ENCODE measurements at regions not wholly inside any gene's neighbourhood (a gene's known extent, or its start where the extent isn't known, plus 50 kb on each side); places are given as distances from the start of the nearest gene placed in this dataset.
"Not testable (repeated sequence)": the region's sequence is repeated elsewhere in the genome, so short reads cannot be mapped to it uniquely, and the experiment has no call there.

GRCh38 chr11:23780231-23780630 lies 716.6 kb upstream of the LUZP2 start:
- Mint-ChIP-seq H3K36me3 (ENCODE audit: low read depth) (no peaks in the 10 kb centered on the region), H3K4me3 (no peak overlapping the region), H3K9me3 (no peaks in the 10 kb centered on the region), H3K27ac (no peak overlapping the region), H3K4me1 (no peaks in the 10 kb centered on the region), H3K27me3 (no peaks in the 10 kb centered on the region)
- no peak for DNase-seq
- intact Hi-C loops (cut with micrococcal nuclease): no loop called here

GRCh38 chr11:23781803-23782560 lies 714.9 kb upstream of the LUZP2 start:
- no peak for DNase-seq
- H3K4me3 Mint-ChIP-seq: no peak overlapping the region
- no peaks in the 10 kb centered on the region for H3K9me3 Mint-ChIP-seq
- no peaks in the 10 kb centered on the region for H3K4me1 Mint-ChIP-seq
- H3K27ac Mint-ChIP-seq: no peak overlapping the region
- no peaks in the 10 kb centered on the region for H3K27me3 Mint-ChIP-seq
- intact Hi-C loops (cut with micrococcal nuclease): no loop called here
- H3K36me3 Mint-ChIP-seq (ENCODE audit: low read depth): no peaks in the 10 kb centered on the region

GRCh38 chr11:23786974-23787373 lies 709.9 kb upstream of the LUZP2 start:
- H3K27ac Mint-ChIP-seq; intact Hi-C loops (cut with micrococcal nuclease); H3K4me1 Mint-ChIP-seq; DNase-seq; H3K4me3 Mint-ChIP-seq; H3K27me3 Mint-ChIP-seq; H3K36me3 Mint-ChIP-seq (ENCODE audit: low read depth); H3K9me3 Mint-ChIP-seq: not testable (repeated sequence)

DNA sequence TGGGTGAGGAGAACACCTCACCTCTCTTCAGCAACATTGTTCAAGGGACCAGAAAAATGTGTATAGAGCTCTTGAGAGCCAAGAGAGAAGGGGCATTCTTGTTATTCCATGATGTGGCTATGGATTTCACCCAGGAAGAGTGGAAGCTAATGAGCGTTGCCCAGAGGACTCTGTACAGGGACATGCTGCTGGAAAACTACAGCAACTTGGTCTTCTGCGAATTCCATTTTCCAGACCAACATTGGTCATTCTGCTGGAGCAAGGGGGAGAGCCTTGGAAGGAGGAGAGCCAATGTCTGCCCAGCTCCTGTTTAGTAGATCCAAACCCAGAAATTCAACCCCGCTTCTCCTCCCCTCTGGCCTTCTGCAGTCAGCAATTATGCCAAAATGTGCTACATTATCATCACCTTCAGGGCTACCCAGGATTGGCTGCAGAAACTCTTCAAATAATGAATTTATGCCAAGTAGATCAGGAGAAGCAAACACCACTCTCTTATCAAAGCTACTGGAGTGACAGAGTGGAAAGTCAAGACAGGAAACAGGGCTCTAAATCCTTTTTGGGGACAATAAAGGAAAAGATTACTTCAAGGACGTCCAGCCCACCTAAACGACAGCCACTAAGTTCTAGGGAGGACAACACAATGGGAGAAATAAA lies 707.5 kb upstream of the LUZP2 start:
- no peak overlapping the region for H3K27ac Mint-ChIP-seq
- intact Hi-C loops (cut with micrococcal nuclease): no loop called here
- no peaks in the 10 kb centered on the region for H3K4me1 Mint-ChIP-seq
- H3K4me3 Mint-ChIP-seq: no peak overlapping the region
- H3K27me3 Mint-ChIP-seq: no peaks in the 10 kb centered on the region
- H3K9me3 Mint-ChIP-seq: peaks cover 6% of the 10 kb centered on the region
- H3K36me3 Mint-ChIP-seq (ENCODE audit: low read depth): no peaks in the 10 kb centered on the region
- DNase-seq: no peak

GRCh38 chr11:23789938-23790371 lies 706.9 kb upstream of the LUZP2 start:
- Mint-ChIP-seq H3K9me3 (peaks cover 6% of the 10 kb centered on the region), H3K4me1 (no peaks in the 10 kb centered on the region), H3K4me3 (no peak overlapping the region), H3K27me3 (no peaks in the 10 kb centered on the region), H3K27ac (no peak overlapping the region), H3K36me3 (ENCODE audit: low read depth) (no peaks in the 10 kb centered on the region)
- intact Hi-C loops (cut with micrococcal nuclease): no loop called here
- DNase-seq: no peak

DNA sequence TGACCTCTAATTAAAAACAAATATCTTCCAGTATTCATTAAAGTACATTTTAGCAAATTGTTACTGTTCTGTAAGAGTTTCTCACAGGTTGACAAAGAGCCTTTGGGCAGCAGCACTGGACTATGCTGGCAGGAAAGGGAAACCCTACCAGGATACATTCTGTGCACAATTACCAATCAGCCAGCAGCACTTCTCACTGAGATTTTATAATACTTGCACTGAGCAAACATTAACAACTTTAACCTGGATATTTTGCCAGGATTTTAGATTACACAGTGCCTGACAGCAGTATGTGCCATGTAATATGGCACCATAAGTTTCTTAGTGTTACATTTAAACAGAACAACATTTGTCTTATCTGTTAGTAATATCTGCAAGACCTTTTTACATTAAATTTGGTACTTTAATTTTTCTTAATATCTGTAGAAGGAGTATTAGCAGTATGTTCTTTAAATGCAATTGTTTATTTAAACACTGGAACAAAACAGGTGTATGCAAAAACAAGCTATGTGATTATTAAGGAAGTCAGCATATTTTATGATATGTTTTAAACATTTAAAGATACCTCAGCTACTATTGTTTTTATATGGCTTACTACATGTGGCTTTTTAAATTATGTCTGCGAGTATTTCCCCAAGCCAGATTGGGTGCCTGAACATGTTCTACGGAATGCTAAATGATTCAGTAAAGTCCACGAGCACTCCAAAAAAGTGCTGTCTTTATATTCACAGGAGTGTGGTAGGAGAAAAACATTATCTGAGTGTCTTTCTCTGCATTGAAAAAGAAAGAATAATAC lies 699.0 kb upstream of the LUZP2 start:
- no peak for DNase-seq
- intact Hi-C loops (cut with micrococcal nuclease): no loop called here
- H3K4me1 Mint-ChIP-seq: no peaks in the 10 kb centered on the region
- H3K36me3 Mint-ChIP-seq (ENCODE audit: low read depth): no peaks in the 10 kb centered on the region
- H3K27me3 Mint-ChIP-seq: no peaks in the 10 kb centered on the region
- no peak overlapping the region for H3K4me3 Mint-ChIP-seq
- H3K9me3 Mint-ChIP-seq: no peaks in the 10 kb centered on the region
- no peak overlapping the region for H3K27ac Mint-ChIP-seq

DNA sequence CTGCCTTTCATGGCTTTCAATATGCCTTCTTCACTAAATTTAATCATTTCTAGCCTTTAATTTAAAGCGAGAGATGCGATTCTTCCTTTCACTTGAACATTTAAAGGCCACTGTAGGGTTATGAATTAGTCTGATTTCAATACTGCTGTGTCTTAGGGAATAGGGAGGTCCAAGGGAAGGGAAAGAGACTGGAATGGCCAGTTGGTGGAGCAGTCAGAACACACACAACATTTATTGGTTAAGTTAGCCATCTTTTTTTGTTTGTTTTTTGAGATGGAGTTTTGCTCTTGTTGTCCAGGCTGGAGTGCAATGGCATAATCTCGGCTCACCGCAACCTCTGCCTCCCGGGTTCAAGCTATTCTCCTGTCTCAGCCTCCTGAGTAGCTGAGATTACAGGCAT lies 662.5 kb upstream of the LUZP2 start:
- H3K27me3 Mint-ChIP-seq; H3K4me3 Mint-ChIP-seq; intact Hi-C loops (cut with micrococcal nuclease); H3K9me3 Mint-ChIP-seq; H3K36me3 Mint-ChIP-seq (ENCODE audit: low read depth); DNase-seq; H3K27ac Mint-ChIP-seq; H3K4me1 Mint-ChIP-seq: not testable (repeated sequence)

DNA sequence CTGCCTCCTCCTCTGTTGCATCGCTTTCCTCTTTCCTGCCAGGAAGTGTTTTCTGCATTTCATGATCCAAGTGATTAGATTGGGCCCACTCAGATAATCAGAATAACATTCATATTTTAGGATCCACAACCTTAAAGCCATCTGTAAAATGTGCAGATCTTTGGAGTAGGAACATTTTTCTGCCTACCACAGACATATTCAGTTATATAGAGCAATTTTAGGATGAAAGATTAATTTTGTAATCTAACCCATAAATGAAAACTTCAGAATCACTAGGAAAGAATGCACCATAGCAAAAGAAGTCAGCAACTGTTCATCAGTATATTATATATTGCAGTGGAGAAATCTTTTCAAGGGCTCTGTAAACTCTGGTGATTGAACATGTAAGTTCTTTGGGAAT lies 659.9 kb upstream of the LUZP2 start:
- H3K27ac Mint-ChIP-seq: no peak overlapping the region
- DNase-seq: no peak
- H3K36me3 Mint-ChIP-seq (ENCODE audit: low read depth): no peaks in the 10 kb centered on the region
- no peaks in the 10 kb centered on the region for H3K4me1 Mint-ChIP-seq
- no peaks in the 10 kb centered on the region for H3K27me3 Mint-ChIP-seq
- no peaks in the 10 kb centered on the region for H3K9me3 Mint-ChIP-seq
- no peak overlapping the region for H3K4me3 Mint-ChIP-seq
- intact Hi-C loops (cut with micrococcal nuclease): no loop called here

DNA sequence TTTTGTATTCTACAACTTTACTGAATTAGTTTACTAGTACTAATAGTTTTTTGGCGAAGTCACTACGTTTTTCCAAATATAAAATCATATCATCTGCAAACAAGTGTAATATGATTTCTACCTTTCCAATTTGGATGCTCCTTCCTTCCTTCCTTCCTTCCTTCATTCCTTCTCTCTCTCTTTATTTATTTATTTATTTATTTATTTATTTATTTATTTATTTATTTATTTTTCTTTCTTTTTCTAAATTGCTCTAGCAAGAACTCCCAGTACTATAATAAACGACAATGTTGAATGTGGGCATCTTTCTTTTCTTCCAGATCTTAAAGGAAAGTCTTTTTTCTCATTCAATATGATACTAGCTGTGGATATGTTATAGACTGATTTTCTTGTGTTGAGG lies 656.0 kb upstream of the LUZP2 start:
- H3K27ac Mint-ChIP-seq: no peak overlapping the region
- no peak for DNase-seq
- H3K4me3 Mint-ChIP-seq: no peak overlapping the region
- H3K4me1 Mint-ChIP-seq: no peaks in the 10 kb centered on the region
- intact Hi-C loops (cut with micrococcal nuclease): no loop called here
- H3K27me3 Mint-ChIP-seq: no peaks in the 10 kb centered on the region
- H3K9me3 Mint-ChIP-seq: no peaks in the 10 kb centered on the region
- H3K36me3 Mint-ChIP-seq (ENCODE audit: low read depth): no peaks in the 10 kb centered on the region

DNA sequence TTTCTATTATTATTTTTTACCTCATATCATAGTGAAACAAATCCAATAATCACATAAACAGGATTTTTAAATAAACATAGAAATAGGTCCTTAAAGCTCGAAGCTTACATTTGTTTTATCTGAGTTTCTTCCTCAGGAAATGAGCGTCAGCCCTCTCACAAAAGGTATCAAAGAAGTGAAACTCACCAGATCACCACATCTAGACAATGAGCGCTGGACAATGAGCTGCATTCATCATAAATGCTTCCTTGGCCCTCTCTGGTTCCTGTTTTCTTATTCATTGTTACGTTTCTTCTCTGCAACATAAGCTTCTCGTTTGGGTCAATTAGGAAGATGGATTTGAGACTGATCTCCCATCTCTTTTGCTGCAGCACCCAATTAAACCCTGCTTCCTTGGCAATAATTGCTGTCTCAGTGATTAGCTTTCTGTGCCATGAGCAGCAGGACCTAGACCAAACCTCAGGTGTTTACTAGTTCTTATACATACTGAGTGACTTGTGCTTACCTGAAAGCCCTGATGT lies 649.9 kb upstream of the LUZP2 start:
- H3K4me1 Mint-ChIP-seq: no peaks in the 10 kb centered on the region
- no peak overlapping the region for H3K27ac Mint-ChIP-seq
- no peaks in the 10 kb centered on the region for H3K27me3 Mint-ChIP-seq
- intact Hi-C loops (cut with micrococcal nuclease): no loop called here
- H3K4me3 Mint-ChIP-seq: no peak overlapping the region
- DNase-seq: no peak
- no peaks in the 10 kb centered on the region for H3K36me3 Mint-ChIP-seq (ENCODE audit: low read depth)
- no peaks in the 10 kb centered on the region for H3K9me3 Mint-ChIP-seq

DNA sequence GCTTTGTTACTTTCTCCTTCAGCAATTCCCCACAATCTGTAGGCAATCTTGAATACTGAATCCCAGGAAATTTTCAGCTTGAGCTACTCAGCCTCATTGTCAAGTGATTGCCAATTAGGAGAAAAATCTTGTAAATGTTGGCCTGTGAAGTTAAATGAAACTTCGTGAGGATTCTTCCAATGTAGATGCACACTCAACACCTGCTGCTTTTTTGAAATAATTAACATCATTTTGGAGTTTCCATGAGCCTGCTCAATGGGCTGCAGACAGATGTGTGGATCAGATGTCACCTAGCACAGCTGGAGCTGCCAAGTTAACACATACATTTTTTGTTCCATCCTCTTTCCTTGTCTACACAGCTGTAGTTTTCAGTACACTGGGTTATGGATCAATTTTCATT lies 645.6 kb upstream of the LUZP2 start:
- Mint-ChIP-seq H3K27ac (no peak overlapping the region), H3K9me3 (no peaks in the 10 kb centered on the region), H3K36me3 (ENCODE audit: low read depth) (no peaks in the 10 kb centered on the region), H3K4me1 (no peaks in the 10 kb centered on the region), H3K27me3 (no peaks in the 10 kb centered on the region), H3K4me3 (no peak overlapping the region)
- intact Hi-C loops (cut with micrococcal nuclease): no loop called here
- DNase-seq: no peak

DNA sequence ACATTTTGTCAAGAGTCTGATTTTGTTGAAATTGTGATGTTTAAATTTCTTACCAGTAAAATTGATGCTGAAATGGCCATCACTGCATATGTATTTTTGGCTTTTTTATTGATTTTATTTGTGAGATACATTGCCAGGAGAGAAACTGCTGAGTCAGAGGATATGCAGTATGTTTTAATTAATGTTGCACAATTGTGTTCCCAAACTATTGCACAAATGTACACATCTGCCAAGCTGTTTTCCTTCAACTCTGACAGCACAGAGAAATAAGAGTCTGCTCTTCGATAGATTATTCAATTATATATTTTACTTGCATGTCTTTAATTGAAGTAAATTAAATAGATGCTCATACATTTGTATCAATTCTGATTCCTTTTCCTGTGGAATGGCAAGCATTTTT lies 640.2 kb upstream of the LUZP2 start:
- H3K27me3 Mint-ChIP-seq: no peaks in the 10 kb centered on the region
- no peaks in the 10 kb centered on the region for H3K36me3 Mint-ChIP-seq (ENCODE audit: low read depth)
- H3K4me3 Mint-ChIP-seq: no peak overlapping the region
- H3K9me3 Mint-ChIP-seq: no peaks in the 10 kb centered on the region
- no peak overlapping the region for H3K27ac Mint-ChIP-seq
- H3K4me1 Mint-ChIP-seq: no peaks in the 10 kb centered on the region
- no peak for DNase-seq
- intact Hi-C loops (cut with micrococcal nuclease): no loop called here

DNA sequence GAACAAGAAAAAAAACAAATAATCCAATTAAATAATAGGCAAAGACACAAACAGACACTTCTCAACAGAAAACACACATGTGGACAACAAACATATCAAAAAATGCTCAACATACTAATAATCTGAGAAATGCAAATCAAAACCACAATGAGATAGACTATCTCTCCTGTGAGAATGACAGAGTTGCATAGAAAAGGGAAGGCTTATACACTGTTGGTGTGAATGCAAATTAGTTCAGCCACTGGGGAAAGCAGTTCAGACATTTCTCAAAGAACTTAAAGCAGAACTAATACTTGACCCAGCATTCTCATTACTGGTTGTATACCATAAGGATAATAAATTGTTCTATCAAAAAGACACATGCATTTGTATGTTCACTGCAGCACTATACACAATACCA lies 637.8 kb upstream of the LUZP2 start:
- Mint-ChIP-seq H3K27ac (no peak overlapping the region), H3K36me3 (ENCODE audit: low read depth) (no peaks in the 10 kb centered on the region), H3K27me3 (no peaks in the 10 kb centered on the region), H3K4me3 (no peak overlapping the region), H3K9me3 (no peaks in the 10 kb centered on the region), H3K4me1 (no peaks in the 10 kb centered on the region)
- intact Hi-C loops (cut with micrococcal nuclease): no loop called here
- no peak for DNase-seq

DNA sequence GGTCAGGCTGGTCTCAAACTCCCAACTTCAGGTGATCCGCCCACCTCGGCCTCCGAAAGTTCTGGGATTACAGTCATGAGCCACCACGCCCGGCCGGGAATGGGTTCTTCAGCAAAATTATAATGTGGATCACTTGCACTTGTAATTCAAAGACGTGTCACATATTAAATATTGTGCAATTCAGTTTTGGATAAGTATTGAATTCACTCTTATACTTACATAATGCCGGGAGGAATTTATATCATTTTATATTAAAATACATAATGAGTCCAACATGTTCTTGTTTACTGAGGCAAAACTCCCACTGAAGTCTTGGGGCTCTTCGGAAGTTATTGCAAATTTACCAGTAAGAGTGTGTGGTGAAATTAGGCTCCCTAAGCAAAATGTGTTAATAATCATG lies 635.2 kb upstream of the LUZP2 start:
- DNase-seq: no peak
- no peaks in the 10 kb centered on the region for H3K27me3 Mint-ChIP-seq
- no peaks in the 10 kb centered on the region for H3K4me1 Mint-ChIP-seq
- H3K9me3 Mint-ChIP-seq: no peaks in the 10 kb centered on the region
- intact Hi-C loops (cut with micrococcal nuclease): no loop called here
- H3K4me3 Mint-ChIP-seq: no peak overlapping the region
- H3K36me3 Mint-ChIP-seq (ENCODE audit: low read depth): no peaks in the 10 kb centered on the region
- H3K27ac Mint-ChIP-seq: no peak overlapping the region
